ENCODE measurements at regions not wholly inside any gene's neighbourhood (a gene's known extent, or its start where the extent isn't known, plus 50 kb on each side); places are given as distances from the start of the nearest gene placed in this dataset.

DNA sequence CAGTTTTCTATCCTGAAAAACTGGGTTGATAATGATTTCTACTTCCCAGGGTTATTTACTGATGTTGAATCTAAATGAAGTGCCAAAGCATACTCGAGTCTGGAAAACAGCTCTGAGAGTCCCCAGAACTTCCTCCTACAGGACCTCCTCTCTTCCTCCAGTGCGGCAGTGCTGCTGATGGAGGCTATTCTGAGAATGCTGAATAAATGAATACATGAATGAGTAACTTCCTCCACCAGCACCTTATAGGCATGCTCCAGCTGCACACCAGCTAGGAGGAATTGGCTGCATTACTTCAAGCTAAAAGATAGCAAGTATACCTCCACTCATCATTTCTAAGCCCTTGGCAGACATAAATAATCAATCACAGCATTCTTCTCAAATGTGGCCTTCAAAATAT, 448.8 kb upstream of the CCDC196 start:
- Histone ChIP-seq H2BK20ac (ENCODE audit: low read depth, low read length) (no peak overlapping the region), H3K79me1 (ENCODE audit: low read depth in 1 of 2, low read length in 2 of 2) (no peaks in the 10 kb centered on the region), H2BK5ac (ENCODE audit: low read depth, low read length, poor library complexity, severe bottlenecking) (no peak overlapping the region), H3K4me3 (ENCODE audit: insufficient read depth, low read depth, low read length) (no peak overlapping the region), H2AFZ (replicated peaks; ENCODE audit: low read length, poor library complexity) (no peak overlapping the region), H3K9me3 (ENCODE audit: control insufficient read depth, insufficient read depth, low read length) (peaks cover 7% of the 10 kb centered on the region; the same call in 1 of the 2 replicates), H3K36me3 (ENCODE audit: control insufficient read depth, insufficient read depth, low read length) (no peaks in the 10 kb centered on the region), H4K8ac (ENCODE audit: low read depth in 2 of 2, low read length in 2 of 2) (no peak overlapping the region), H3K9me1 (ENCODE audit: insufficient read depth, low read length) (no peaks in the 10 kb centered on the region), H4K5ac (ENCODE audit: low read depth, low read length) (no peak overlapping the region), H3K4ac (ENCODE audit: low read depth, low read length) (no peak overlapping the region), H2AK5ac (ENCODE audit: low read depth, low read length) (no peak overlapping the region), H3K23ac (ENCODE audit: low read depth, low read length) (no peak overlapping the region), H3K18ac (ENCODE audit: low read depth, low read length) (no peak overlapping the region), H2BK15ac (ENCODE audit: low read depth, low read length) (no peak overlapping the region), H3K4me2 (ENCODE audit: low read depth, low read length) (no peak overlapping the region), H4K91ac (ENCODE audit: insufficient read depth, low read depth, low read length) (no peak overlapping the region), H3K27ac (ENCODE audit: insufficient read depth, low read length) (no peak overlapping the region), H3K27me3 (ENCODE audit: control insufficient read depth, insufficient read depth, low read length) (no peaks in the 10 kb centered on the region), H3K4me1 (ENCODE audit: control insufficient read depth, insufficient read depth, low read length) (no peaks in the 10 kb centered on the region), H3K9ac (ENCODE audit: low read depth, low read length) (no peak overlapping the region), H3K14ac (replicated peaks; ENCODE audit: low read depth, low read length) (no peak overlapping the region), H2AK9ac (replicated peaks; ENCODE audit: low read depth, low read length, poor library complexity) (no peak overlapping the region), H3K56ac (ENCODE audit: extremely low read depth, insufficient read depth, low read length) (no peak overlapping the region), H4K20me1 (ENCODE audit: insufficient read depth, low read length) (no peaks in the 10 kb centered on the region), H2BK120ac (ENCODE audit: low read depth, low read length) (no peak overlapping the region)
- ChIA-PET POLR2A (ENCODE audit: unreplicated experiment) (no interaction called here), CTCF (no interaction called here)
- no TSS peak for BruUV-seq (replicated peaks)
- no CpG with 5 or more reads among the region's 2 CpGs for WGBS, 2 experiments (ENCODE audit: extremely low coverage in 2 of 2, insufficient read length in 1 of 2)
- dilution Hi-C loops (cut with HindIII; ENCODE audit: low sequenced_read_pairs, unreplicated experiment) (no loop called here), intact Hi-C loops (cut with micrococcal nuclease) (no loop called here), in situ Hi-C loops (cut with MboI; ENCODE audit: low sequenced_read_pairs) (no loop called here)
- ATAC-seq (ENCODE audit: low read depth) (no peak), DNase-seq (no peak)
- TF ChIP-seq, protein P1, sequence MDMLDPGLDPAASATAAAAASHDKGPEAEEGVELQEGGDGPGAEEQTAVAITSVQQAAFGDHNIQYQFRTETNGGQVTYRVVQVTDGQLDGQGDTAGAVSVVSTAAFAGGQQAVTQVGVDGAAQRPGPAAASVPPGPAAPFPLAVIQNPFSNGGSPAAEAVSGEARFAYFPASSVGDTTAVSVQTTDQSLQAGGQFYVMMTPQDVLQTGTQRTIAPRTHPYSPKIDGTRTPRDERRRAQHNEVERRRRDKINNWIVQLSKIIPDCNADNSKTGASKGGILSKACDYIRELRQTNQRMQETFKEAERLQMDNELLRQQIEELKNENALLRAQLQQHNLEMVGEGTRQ (IDR thresholded peaks at IDR 0.05; ENCODE audit: low read depth, low read length): no peak
- no peak for TF ChIP-seq MAFK (IDR thresholded peaks at IDR 0.05; ENCODE audit: low read depth, low read length)
- TF ChIP-seq POLR2A (IDR thresholded peaks at IDR 0.05; ENCODE audit: low read depth, low read length): no peak
